ENCODE measurements at regions not wholly inside any gene's neighbourhood (a gene's known extent, or its start where the extent isn't known, plus 50 kb on each side); places are given as distances from the start of the nearest gene placed in this dataset.
"Not testable (repeated sequence)": the region's sequence is repeated elsewhere in the genome, so short reads cannot be mapped to it uniquely, and the experiment has no call there.

GRCh38 chr10:33798754-33799153, 464.3 kb upstream of the NRP1 start:
- FAIRE-seq (no peak), DNase-seq (ENCODE audit: low spot score in 2 of 2) (no peak)

GRCh38 chr10:33796680-33797079, 462.2 kb upstream of the NRP1 start:
- DNase-seq (ENCODE audit: low spot score in 2 of 2) (no peak), FAIRE-seq (no peak)

GRCh38 chr10:33795529-33795928, 461.1 kb upstream of the NRP1 start:
- FAIRE-seq, result no peak
- no peak for DNase-seq (ENCODE audit: low spot score in 2 of 2)

- DNase-seq (ENCODE audit: low spot score in 2 of 2) (no peak), FAIRE-seq (no peak)
Observed at GRCh38 chr10:33794460-33794859, 460.0 kb upstream of the NRP1 start.

- DNase-seq (ENCODE audit: low spot score in 2 of 2) (no peak), FAIRE-seq (no peak)
Observed at GRCh38 chr10:33793793-33794192, 459.3 kb upstream of the NRP1 start.

- DNase-seq (ENCODE audit: low spot score in 2 of 2) (no peak), FAIRE-seq (no peak)
Observed at GRCh38 chr10:33791272-33791660, 456.8 kb upstream of the NRP1 start.

GRCh38 chr10:33790521-33791271, 456.2 kb upstream of the NRP1 start:
- DNase-seq (ENCODE audit: low spot score in 2 of 2), result no peak
- no peak for FAIRE-seq

- DNase-seq (ENCODE audit: low spot score in 2 of 2) (no peak), FAIRE-seq (no peak)
Observed at GRCh38 chr10:33783557-33783956, 449.1 kb upstream of the NRP1 start.

GRCh38 chr10:33783078-33783477, 448.6 kb upstream of the NRP1 start:
- FAIRE-seq (no peak), DNase-seq (ENCODE audit: low spot score in 2 of 2) (no peak)

GRCh38 chr10:33781606-33782395, 447.3 kb upstream of the NRP1 start:
- no peak for FAIRE-seq
- no peak for DNase-seq (ENCODE audit: low spot score in 2 of 2)

- FAIRE-seq, result no peak
- DNase-seq (ENCODE audit: low spot score in 2 of 2), result no peak
Observed at GRCh38 chr10:33780961-33781360, 446.5 kb upstream of the NRP1 start.

GRCh38 chr10:33777223-33777622, 442.8 kb upstream of the NRP1 start:
- FAIRE-seq (no peak), DNase-seq (ENCODE audit: low spot score in 2 of 2) (no peak)

- no peak for FAIRE-seq
- DNase-seq (ENCODE audit: low spot score in 2 of 2), result no peak
Observed at GRCh38 chr10:33776419-33777070, 442.1 kb upstream of the NRP1 start.

- no peak for FAIRE-seq
- DNase-seq (ENCODE audit: low spot score in 2 of 2), result no peak
Observed at GRCh38 chr10:33774857-33775256, 440.4 kb upstream of the NRP1 start.

GRCh38 chr10:33773886-33774480, 439.5 kb upstream of the NRP1 start:
- DNase-seq (ENCODE audit: low spot score in 2 of 2), result no peak
- FAIRE-seq, result no peak

GRCh38 chr10:33773253-33773573, 438.7 kb upstream of the NRP1 start:
- DNase-seq (ENCODE audit: low spot score in 2 of 2), result no peak
- FAIRE-seq, result no peak

GRCh38 chr10:33772370-33773252, 438.1 kb upstream of the NRP1 start:
- DNase-seq (ENCODE audit: low spot score in 2 of 2), result peak in 1 of 2 donors; percentile 28

GRCh38 chr10:33771856-33772255, 437.4 kb upstream of the NRP1 start:
- not testable (repeated sequence) for DNase-seq (ENCODE audit: low spot score in 2 of 2); FAIRE-seq

More at GRCh38 chr10:33772370-33773252, 438.1 kb upstream of the NRP1 start:
- FAIRE-seq, result no peak

- no peak for FAIRE-seq
- no peak for DNase-seq (ENCODE audit: low spot score in 2 of 2)
Observed at GRCh38 chr10:33764694-33765185, 430.3 kb upstream of the NRP1 start.

Measured in frontal cortex (tissue), 3 donors.